ENCODE measurements at regions not wholly inside any gene's neighbourhood (a gene's known extent, or its start where the extent isn't known, plus 50 kb on each side); places are given as distances from the start of the nearest gene placed in this dataset.
"Not testable (repeated sequence)": the region's sequence is repeated elsewhere in the genome, so short reads cannot be mapped to it uniquely, and the experiment has no call there.

- not testable (repeated sequence) for TF ChIP-seq RAD21 (IDR thresholded peaks at IDR 0.05); CTCF (IDR thresholded peaks at IDR 0.05; ENCODE audit: low read depth, low read length, missing input control); SP1 (IDR thresholded peaks at IDR 0.05); EGR1 (IDR thresholded peaks at IDR 0.05; ENCODE audit: low read depth in 2 of 2); GABPA (IDR thresholded peaks at IDR 0.05 in 1 of 2, conservative IDR thresholded peaks at IDR 0.05 in 1 of 2); ATF3 (IDR thresholded peaks at IDR 0.05); JUND (IDR thresholded peaks at IDR 0.05); MAX (IDR thresholded peaks at IDR 0.05); FOXA1 (IDR thresholded peaks at IDR 0.05); RXRA (IDR thresholded peaks at IDR 0.05)
- TF ChIP-seq HNF4A (conservative IDR thresholded peaks at IDR 0.05) = peak; percentile 53 to 57
- TF ChIP-seq, protein P1, sequence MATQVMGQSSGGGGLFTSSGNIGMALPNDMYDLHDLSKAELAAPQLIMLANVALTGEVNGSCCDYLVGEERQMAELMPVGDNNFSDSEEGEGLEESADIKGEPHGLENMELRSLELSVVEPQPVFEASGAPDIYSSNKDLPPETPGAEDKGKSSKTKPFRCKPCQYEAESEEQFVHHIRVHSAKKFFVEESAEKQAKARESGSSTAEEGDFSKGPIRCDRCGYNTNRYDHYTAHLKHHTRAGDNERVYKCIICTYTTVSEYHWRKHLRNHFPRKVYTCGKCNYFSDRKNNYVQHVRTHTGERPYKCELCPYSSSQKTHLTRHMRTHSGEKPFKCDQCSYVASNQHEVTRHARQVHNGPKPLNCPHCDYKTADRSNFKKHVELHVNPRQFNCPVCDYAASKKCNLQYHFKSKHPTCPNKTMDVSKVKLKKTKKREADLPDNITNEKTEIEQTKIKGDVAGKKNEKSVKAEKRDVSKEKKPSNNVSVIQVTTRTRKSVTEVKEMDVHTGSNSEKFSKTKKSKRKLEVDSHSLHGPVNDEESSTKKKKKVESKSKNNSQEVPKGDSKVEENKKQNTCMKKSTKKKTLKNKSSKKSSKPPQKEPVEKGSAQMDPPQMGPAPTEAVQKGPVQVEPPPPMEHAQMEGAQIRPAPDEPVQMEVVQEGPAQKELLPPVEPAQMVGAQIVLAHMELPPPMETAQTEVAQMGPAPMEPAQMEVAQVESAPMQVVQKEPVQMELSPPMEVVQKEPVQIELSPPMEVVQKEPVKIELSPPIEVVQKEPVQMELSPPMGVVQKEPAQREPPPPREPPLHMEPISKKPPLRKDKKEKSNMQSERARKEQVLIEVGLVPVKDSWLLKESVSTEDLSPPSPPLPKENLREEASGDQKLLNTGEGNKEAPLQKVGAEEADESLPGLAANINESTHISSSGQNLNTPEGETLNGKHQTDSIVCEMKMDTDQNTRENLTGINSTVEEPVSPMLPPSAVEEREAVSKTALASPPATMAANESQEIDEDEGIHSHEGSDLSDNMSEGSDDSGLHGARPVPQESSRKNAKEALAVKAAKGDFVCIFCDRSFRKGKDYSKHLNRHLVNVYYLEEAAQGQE (IDR thresholded peaks at IDR 0.05) = not testable (repeated sequence)
- TF ChIP-seq, protein P2, sequence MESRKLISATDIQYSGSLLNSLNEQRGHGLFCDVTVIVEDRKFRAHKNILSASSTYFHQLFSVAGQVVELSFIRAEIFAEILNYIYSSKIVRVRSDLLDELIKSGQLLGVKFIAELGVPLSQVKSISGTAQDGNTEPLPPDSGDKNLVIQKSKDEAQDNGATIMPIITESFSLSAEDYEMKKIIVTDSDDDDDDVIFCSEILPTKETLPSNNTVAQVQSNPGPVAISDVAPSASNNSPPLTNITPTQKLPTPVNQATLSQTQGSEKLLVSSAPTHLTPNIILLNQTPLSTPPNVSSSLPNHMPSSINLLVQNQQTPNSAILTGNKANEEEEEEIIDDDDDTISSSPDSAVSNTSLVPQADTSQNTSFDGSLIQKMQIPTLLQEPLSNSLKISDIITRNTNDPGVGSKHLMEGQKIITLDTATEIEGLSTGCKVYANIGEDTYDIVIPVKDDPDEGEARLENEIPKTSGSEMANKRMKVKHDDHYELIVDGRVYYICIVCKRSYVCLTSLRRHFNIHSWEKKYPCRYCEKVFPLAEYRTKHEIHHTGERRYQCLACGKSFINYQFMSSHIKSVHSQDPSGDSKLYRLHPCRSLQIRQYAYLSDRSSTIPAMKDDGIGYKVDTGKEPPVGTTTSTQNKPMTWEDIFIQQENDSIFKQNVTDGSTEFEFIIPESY (IDR thresholded peaks at IDR 0.05) = not testable (repeated sequence)
- peak; percentile 54 for TF ChIP-seq YY1 (IDR thresholded peaks at IDR 0.05)
Observed at GRCh38 chr7:45785724-45786123, 87.2 kb downstream of the CCDC201 start.
